GM19240 (cell line): ENCODE measurements at regions not wholly inside any gene's neighbourhood (a gene's known extent, or its start where the extent isn't known, plus 50 kb on each side); places are given as distances from the start of the nearest gene placed in this dataset.
"Not testable (repeated sequence)": the region's sequence is repeated elsewhere in the genome, so short reads cannot be mapped to it uniquely, and the experiment has no call there.

Experiments
- DNase-seq: peaks from one replicate; pipeline ENCODE4 v3.0.0; 2011; ENCODE audit warnings: low spot score; ENCODE audit not compliant: insufficient read length

- DNase-seq = not testable (repeated sequence)
These were observed 51.5 kb upstream of the MBNL1 start for GRCh38 chr3:152216960-152217865.

- DNase-seq = no peak
These were observed 50.1 kb upstream of the MBNL1 start for GRCh38 chr3:152218602-152219001.
